A549 (cell line): ENCODE measurements at regions not wholly inside any gene's neighbourhood (a gene's known extent, or its start where the extent isn't known, plus 50 kb on each side); places are given as distances from the start of the nearest gene placed in this dataset.

Experiments used
- ATAC-seq, 2 experiments: fragments of 200-7000 bp in 1 of 2; fragments of >200 bp in 1 of 2; cut with Nextera tagmentation in 1 of 2; cut with Tn5 transposase in 1 of 2; 3 replicates each; pipeline versions ENCODE4 v1.8.0 to v1.9.1; 2018 to 2020; ENCODE audit warnings: mild to moderate bottlenecking in 1 of 2, moderate library complexity in 1 of 2
- CTCF ChIA-PET: fragments of 300-600 bp; sonication (Branson Sonifier 250); formaldehyde crosslinking; extraction: SDS; loops from one replicate; lab custom pipeline; 2021; ENCODE audit warnings: antibody characterized with exemption, inconsistent platforms; lab: Yijun Ruan, JAX
- POLR2A ChIA-PET: fragments of 350-600 bp; formaldehyde crosslinking; extraction: SDS; loops from one replicate; lab custom pipeline; 2021; ENCODE audit warnings: antibody characterized with exemption, inconsistent platforms; lab: Yijun Ruan, JAX
- DNase-seq, 2 experiments: peaks; one replicate each; pipeline versions ENCODE4 v3.0.0 to v3.0.0-alpha.2; 2011 to 2016; ENCODE audit warnings: low read depth in 1 of 2, low spot score in 1 of 2
- FAIRE-seq: peaks from 2 replicates; lab custom pipeline; 2011; peaks lifted over from hg19 to GRCh38; lab: Jason Lieb, UNC
- H3K27ac ChIP-seq, 2 experiments: fragments of >200 bp; sonication (Bioruptor Twin); formaldehyde crosslinking; 3 replicates each; pipeline ENCODE4 v1.5.1; 2016 to 2017
- H3K4me1 ChIP-seq: fragments of >200 bp; sonication (Bioruptor Twin); formaldehyde crosslinking; 3 replicates; pipeline ENCODE4 v1.6.1; 2016
- H3K4me2 ChIP-seq: fragments of >200 bp; sonication (Bioruptor Twin); formaldehyde crosslinking; 3 replicates; pipeline ENCODE4 v1.6.1; 2016
- H3K4me3 ChIP-seq: fragments of >200 bp; sonication (Bioruptor Twin); formaldehyde crosslinking; 3 replicates; pipeline ENCODE4 v1.5.1; 2016
- H3K9me3 ChIP-seq: fragments of >200 bp; sonication (Bioruptor Twin); formaldehyde crosslinking; 3 replicates; pipeline ENCODE4 v1.6.1; 2016
- BCL3 ChIP-seq: fragments of >200 bp; sonication (Bioruptor Twin); formaldehyde crosslinking; IDR thresholded peaks from 3 replicates; pipeline ENCODE4 v1.6.1; 2016
- CEBPB ChIP-seq, 2 experiments: fragments of >200 bp in 1 of 2; sonication (Bioruptor Twin) in 1 of 2; formaldehyde crosslinking in 1 of 2; IDR thresholded peaks; 2 replicates each; pipeline ENCODE4 v1.6.1; 2012 to 2016
- CHD4 ChIP-seq: fragments of 200-600 bp; sonication (generic); IDR thresholded peaks from 2 replicates; pipeline ENCODE4 v1.6.1; 2016; ENCODE audit warnings: antibody characterized with exemption, mild to moderate bottlenecking, borderline replicate concordance
- EHF ChIP-seq: fragments of 250-450 bp; sonication (Bioruptor Pico); IDR thresholded peaks from 2 replicates; pipeline ENCODE4 v1.5.0; 2020; ENCODE audit warnings: mild to moderate bottlenecking
- ELK1 ChIP-seq: fragments of 150-350 bp; IDR thresholded peaks from 2 replicates; pipeline ENCODE4 v1.6.1; 2014; ENCODE audit warnings: low read depth, mild to moderate bottlenecking, low read length
- EP300 ChIP-seq, 2 experiments: fragments of >200 bp; sonication (Bioruptor Twin); formaldehyde crosslinking; IDR thresholded peaks; 2 replicates in 1 of 2; 3 replicates in 1 of 2; pipeline ENCODE4 v1.6.1; 2016 to 2017
- FOXS1 ChIP-seq: fragments of 250-450 bp; sonication (Bioruptor Pico); IDR thresholded peaks from 2 replicates; pipeline ENCODE4 v1.5.0; 2020; ENCODE audit warnings: mild to moderate bottlenecking, moderate library complexity
- HDAC2 ChIP-seq: fragments of 200-600 bp; sonication (generic); IDR thresholded peaks from 2 replicates; pipeline ENCODE4 v1.6.1; 2016
- HES2 ChIP-seq: fragments of >200 bp; sonication (Bioruptor Twin); formaldehyde crosslinking; IDR thresholded peaks from 2 replicates; pipeline ENCODE4 v1.6.1; 2016
- HMGXB4 ChIP-seq: fragments of 250-450 bp; sonication (Bioruptor Pico); IDR thresholded peaks from 2 replicates; pipeline ENCODE4 v1.5.0; 2021; ENCODE audit warnings: mild to moderate bottlenecking, moderate library complexity, borderline replicate concordance
- JUN ChIP-seq, 2 experiments: fragments of >200 bp; sonication (Bioruptor Twin); formaldehyde crosslinking; IDR thresholded peaks; 2 replicates in 1 of 2; 3 replicates in 1 of 2; pipeline ENCODE4 v1.6.1; 2016 to 2017
- KDM1A ChIP-seq: fragments of 200-600 bp; sonication (generic); IDR thresholded peaks from 2 replicates; pipeline ENCODE4 v1.6.1; 2016; ENCODE audit warnings: low read depth, mild to moderate bottlenecking
- KDM5A ChIP-seq: fragments of 200-600 bp; sonication (generic); IDR thresholded peaks from 2 replicates; pipeline ENCODE4 v1.6.1; 2016; ENCODE audit warnings: antibody characterized with exemption, mild to moderate bottlenecking
- MAFK ChIP-seq: fragments of 450-650 bp; IDR thresholded peaks from 2 replicates; pipeline ENCODE4 v1.6.1; 2014; ENCODE audit not compliant: partially characterized antibody
- MAX ChIP-seq: IDR thresholded peaks from 2 replicates; pipeline ENCODE4 v1.6.1; 2012
- MAZ ChIP-seq: fragments of 150-350 bp; IDR thresholded peaks from 2 replicates; pipeline ENCODE4 v1.6.1; 2014; ENCODE audit warnings: antibody characterized with exemption, low read depth, low read length, borderline replicate concordance
- MYC ChIP-seq: IDR thresholded peaks from 2 replicates; pipeline ENCODE4 v1.6.1; 2012; ENCODE audit warnings: mild to moderate bottlenecking, inconsistent platforms, low read length, improper control_type of control experiment, borderline replicate concordance
- NFE2L2 ChIP-seq: fragments of 150-350 bp; conservative IDR thresholded peaks from 2 replicates; pipeline ENCODE4 v1.6.1; 2014; ENCODE audit warnings: low read length
- NR3C1 ChIP-seq: fragments of >200 bp; sonication (Bioruptor Twin); formaldehyde crosslinking; IDR thresholded peaks from 3 replicates; pipeline ENCODE4 v1.6.1; 2017
- PHF8 ChIP-seq: fragments of 200-600 bp; sonication (generic); IDR thresholded peaks from 2 replicates; pipeline ENCODE4 v1.6.1; 2016; ENCODE audit warnings: low read depth, mild to moderate bottlenecking, antibody characterized with exemption, moderate library complexity, borderline replicate concordance
- RARB ChIP-seq: fragments of 250-450 bp; sonication (Bioruptor Pico); IDR thresholded peaks from 2 replicates; pipeline ENCODE4 v1.8.0; 2021; ENCODE audit warnings: mild to moderate bottlenecking, moderate library complexity
- REST ChIP-seq: fragments of 200-600 bp; sonication (generic); IDR thresholded peaks from 2 replicates; pipeline ENCODE4 v1.6.1; 2016; ENCODE audit warnings: antibody characterized with exemption, mild to moderate bottlenecking, moderate library complexity
- RFX5 ChIP-seq: fragments of 450-650 bp; IDR thresholded peaks from 2 replicates; pipeline ENCODE4 v1.7.1; 2014; ENCODE audit warnings: antibody characterized with exemption, mild to moderate bottlenecking, moderate library complexity
- TP53 ChIP-seq: fragments of 250-450 bp; sonication (Bioruptor Pico); IDR thresholded peaks from 2 replicates; pipeline ENCODE4 v1.5.0; 2021; ENCODE audit warnings: mild to moderate bottlenecking, moderate library complexity
- WGBS: methylation state at CpG from one replicate; pipeline ENCODE4 v1.1.6; 2017; ENCODE audit errors: missing lambda C conversion rate; 5-methylcytosine and 5-hydroxymethylcytosine counted together

GRCh38 chr9:79824265-79824664 is 252.5 kb downstream of the TLE4 start:
- ATAC-seq: no peak
- Histone ChIP-seq H3K4me3 (no peak overlapping the region), H3K27ac (no peak overlapping the region), H3K4me1 (no peaks in the 10 kb centered on the region), H3K4me2 (no peak overlapping the region), H3K9me3 (no peaks in the 10 kb centered on the region)
- no peak for FAIRE-seq
- DNase-seq: no peak
- TF ChIP-seq RARB (CRISPR knock-in tag): no peak
- TF ChIP-seq NR3C1: no peak
- TF ChIP-seq TP53 (CRISPR knock-in tag): no peak
- TF ChIP-seq HDAC2: no peak
- no peak for TF ChIP-seq MYC
- no peak for TF ChIP-seq JUN (IDR thresholded peaks at IDR 0.05)
- TF ChIP-seq HES2: no peak
- no peak for TF ChIP-seq CHD4
- TF ChIP-seq KDM5A: no peak
- no peak for TF ChIP-seq HMGXB4 (CRISPR knock-in tag)
- no peak for TF ChIP-seq MAX
- TF ChIP-seq EHF: no peak
- TF ChIP-seq BCL3: no peak
- TF ChIP-seq EP300 (IDR thresholded peaks at IDR 0.05): no peak
- ChIA-PET CTCF (interaction anchor here (0.6 kb wide), 1 partner anchor 10 kb away, joined by 3 read pairs; no protein-coding TSS in a partner anchor), POLR2A (no interaction called here)
- 64% methylated on average over 3 of the region's 3 CpGs for WGBS

- 52% methylated on average over 6 of the region's 6 CpGs for WGBS
- no peak for DNase-seq
- TF ChIP-seq KDM1A (no peak), MAFK (no peak), JUN (IDR thresholded peaks at IDR 0.05) (no peak), REST (no peak), PHF8 (no peak), FOXS1 (CRISPR knock-in tag) (no peak), MAZ (no peak), NFE2L2 (no peak), CHD4 (no peak), CEBPB (IDR thresholded peaks at IDR 0.05) (no peak), ELK1 (no peak), RFX5 (no peak)
- Histone ChIP-seq H3K4me2 (no peak overlapping the region), H3K4me3 (no peak overlapping the region), H3K4me1 (peaks cover under 1% of the 10 kb centered on the region; the same call in 2 of the 3 replicates), H3K27ac (no peak overlapping the region), H3K9me3 (no peaks in the 10 kb centered on the region)
- no peak for FAIRE-seq
- ChIA-PET CTCF (no interaction called here), POLR2A (no interaction called here)
- no peak for ATAC-seq
Measured at GRCh38 chr9:79817438-79818004, 245.8 kb downstream of the TLE4 start.
